Panc1 (cell line): ENCODE measurements at regions not wholly inside any gene's neighbourhood (a gene's known extent, or its start where the extent isn't known, plus 50 kb on each side); places are given as distances from the start of the nearest gene placed in this dataset.

Source experiments
- ATAC-seq: fragments of 200-7000 bp; cut with Tn5 transposase; 2 replicates; pipeline ENCODE4 v1.9.1; 2020; ENCODE audit warnings: mild to moderate bottlenecking, moderate library complexity
- BruUV-seq: library from RNA; stranded (reverse); fragments of 400-500 nt; replicated peaks from 2 replicates; lab custom pipeline; 2021; lab: Mats Ljungman, UMichigan
- CTCF ChIA-PET: fragments of 300-600 bp; sonication (Branson Sonifier 250); formaldehyde crosslinking; loops from one replicate; lab custom pipeline; 2022; ENCODE audit warnings: antibody characterized with exemption; lab: Charles Lee
- POLR2A ChIA-PET: fragments of 300-600 bp; sonication (Branson Sonifier 250); formaldehyde crosslinking; loops from one replicate; lab custom pipeline; 2022; ENCODE audit warnings: antibody characterized with exemption; lab: Charles Lee
- DNase-seq: peaks from one replicate; pipeline ENCODE4 v3.0.0-alpha.2; 2010; ENCODE audit warnings: low read depth, low spot score
- H3K27ac ChIP-seq: 2 replicates; pipeline ENCODE4 v1.5.1; 2011; ENCODE audit warnings: mild to moderate bottlenecking, low read length, inconsistent platforms
- H3K27me3 ChIP-seq: fragments of 200-500 bp; sonication (Bioruptor generic); 2 replicates; pipeline ENCODE4 v1.6.0; 2014; ENCODE audit warnings: low read length, inconsistent platforms; ENCODE audit not compliant: control insufficient read depth, insufficient read depth
- H3K36me3 ChIP-seq: fragments of 200-500 bp; sonication (Bioruptor generic); 2 replicates; pipeline ENCODE4 v1.5.1; 2014; ENCODE audit warnings: inconsistent platforms, mild to moderate bottlenecking, low read length, moderate library complexity; ENCODE audit not compliant: control insufficient read depth, insufficient read depth
- H3K4me1 ChIP-seq: 2 replicates; pipeline ENCODE4 v1.5.1; 2011; ENCODE audit warnings: inconsistent platforms, mild to moderate bottlenecking, low read length, moderate library complexity; ENCODE audit not compliant: control insufficient read depth, insufficient read depth
- H3K4me3 ChIP-seq, 2 experiments: 2 replicates each; pipeline ENCODE4 v1.5.1; 2011 to 2012; ENCODE audit warnings: low read depth in 2 of 2, low read length in 2 of 2, mild to moderate bottlenecking in 2 of 2, inconsistent platforms in 1 of 2, moderate library complexity in 1 of 2
- H3K9me3 ChIP-seq: fragments of 200-500 bp; sonication (Bioruptor generic); 2 replicates; pipeline ENCODE4 v1.5.1; 2014; ENCODE audit warnings: low read depth, mild to moderate bottlenecking, inconsistent platforms, low read length, moderate library complexity; ENCODE audit not compliant: control insufficient read depth, insufficient read depth
- CTCF ChIP-seq: fragments of 450-650 bp; IDR thresholded peaks from 2 replicates; pipeline ENCODE4 v1.5.1; 2017; ENCODE audit warnings: mild to moderate bottlenecking
- POLR2AphosphoS5 ChIP-seq: IDR thresholded peaks from 2 replicates; pipeline ENCODE4 v1.6.1; 2012; ENCODE audit warnings: mild to moderate bottlenecking, low read depth, low read length, moderate library complexity
- REST ChIP-seq, 2 experiments: IDR thresholded peaks; 2 replicates each; pipeline ENCODE4 v1.6.1; 2011 to 2012; ENCODE audit warnings: low read depth in 2 of 2, control low read depth in 1 of 2, low read length in 1 of 2, mild to moderate bottlenecking in 1 of 2, moderate library complexity in 1 of 2; ENCODE audit not compliant: insufficient read depth in 1 of 2
- in situ Hi-C: cut with HindIII; loops from 2 replicates; pipeline ENCODE4 v1.10.0; 2016; ENCODE audit warnings: low sequenced_read_pairs, low pct_unique_long_range_greater_than_20kb
- intact Hi-C: fragments of 100-400 bp; cut with micrococcal nuclease; formaldehyde crosslinking; loops from one replicate; pipeline ENCODE4 v1.10.0; 2022; ENCODE audit not compliant: unreplicated experiment

GRCh38 chr10:65149878-65150277 is 1628.7 kb downstream of the REEP3 start:
- no TSS peak for BruUV-seq
- Histone ChIP-seq H3K9me3 (peaks cover 4% of the 10 kb centered on the region; the same call in 1 of the 2 replicates), H3K36me3 (no peaks in the 10 kb centered on the region), H3K4me3 (no peak overlapping the region), H3K27me3 (no peaks in the 10 kb centered on the region), H3K4me1 (no peaks in the 10 kb centered on the region), H3K27ac (no peak overlapping the region)
- ChIA-PET POLR2A (no interaction called here), CTCF (no interaction called here)
- in situ Hi-C loops (no loop called here), intact Hi-C loops (no loop called here)
- DNase-seq (no peak), ATAC-seq (no peak)
- TF ChIP-seq REST (IDR thresholded peaks at IDR 0.05; ENCODE audit: insufficient read depth in 1 of 2, low read depth in 2 of 2, low read length in 1 of 2): no peak
- TF ChIP-seq CTCF: no peak
- no peak for TF ChIP-seq POLR2AphosphoS5

DNA sequence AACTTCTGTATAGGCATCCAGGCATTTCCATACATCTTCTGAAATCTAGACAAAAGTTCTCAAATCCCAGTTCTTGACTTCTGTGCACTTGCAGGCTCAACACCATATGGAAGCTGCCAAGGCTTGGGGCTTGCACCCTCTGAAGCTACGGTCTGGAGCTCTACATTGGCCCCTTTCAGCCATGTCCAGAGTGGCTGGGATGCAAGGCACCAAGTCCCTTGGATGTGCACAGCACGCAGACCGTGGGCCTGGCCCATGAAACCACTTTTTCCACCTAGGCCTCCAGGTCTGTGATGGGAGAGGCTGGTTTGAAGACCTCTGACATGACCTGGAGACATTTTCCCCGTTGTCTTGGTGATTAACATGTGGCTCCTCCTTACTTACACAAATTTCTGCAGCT is 1645.1 kb downstream of the REEP3 start:
- ATAC-seq (no peak), DNase-seq (no peak)
- Histone ChIP-seq H3K36me3 (no peaks in the 10 kb centered on the region), H3K9me3 (no peaks in the 10 kb centered on the region), H3K4me3 (no peak overlapping the region), H3K27me3 (no peaks in the 10 kb centered on the region), H3K27ac (no peak overlapping the region), H3K4me1 (no peaks in the 10 kb centered on the region)
- TF ChIP-seq CTCF: no peak
- TF ChIP-seq REST (IDR thresholded peaks at IDR 0.05; ENCODE audit: insufficient read depth in 1 of 2, low read depth in 2 of 2, low read length in 1 of 2): no peak
- POLR2A ChIA-PET: no interaction called here
- in situ Hi-C loops (no loop called here), intact Hi-C loops (no loop called here)
- no TSS peak for BruUV-seq
- CTCF ChIA-PET: no interaction called here
